AG20443 (cell line): ENCODE measurements at regions not wholly inside any gene's neighbourhood (a gene's known extent, or its start where the extent isn't known, plus 50 kb on each side); places are given as distances from the start of the nearest gene placed in this dataset.

Experiments
- DNase-seq: peaks from one replicate; pipeline ENCODE4 v3.0.0; 2012; ENCODE audit warnings: low spot score, mixed read lengths

GRCh38 chr22:22418957-22419356 is 89.6 kb downstream of the ZNF280B start:
- DNase-seq: no peak

- no peak for DNase-seq
Measured at GRCh38 chr22:22420580-22420979, 88.0 kb downstream of the ZNF280B start.

- DNase-seq: no peak
Measured at GRCh38 chr22:22421392-22421791, 87.2 kb downstream of the ZNF280B start.

- DNase-seq: peak; percentile 64
Measured at GRCh38 chr22:22422629-22423112, 85.9 kb downstream of the ZNF280B start.

GRCh38 chr22:22423681-22424080 is 84.9 kb downstream of the ZNF280B start:
- DNase-seq: no peak

- DNase-seq: no peak
Measured at GRCh38 chr22:22424210-22424800, 84.2 kb downstream of the ZNF280B start.

GRCh38 chr22:22424956-22425355 is 83.6 kb downstream of the ZNF280B start:
- DNase-seq: no peak

- DNase-seq: no peak
Measured at GRCh38 chr22:22425356-22425755, 83.2 kb downstream of the ZNF280B start.

GRCh38 chr22:22425783-22426624 is 82.5 kb downstream of the ZNF280B start:
- no peak for DNase-seq

GRCh38 chr22:22427542-22428065 is 80.9 kb downstream of the ZNF280B start:
- no peak for DNase-seq

- no peak for DNase-seq
Measured at GRCh38 chr22:22428222-22429098, 80.1 kb downstream of the ZNF280B start.

GRCh38 chr22:22429369-22430108 is 79.0 kb downstream of the ZNF280B start:
- DNase-seq: no peak

- DNase-seq: no peak
Measured at GRCh38 chr22:22430111-22430820, 78.3 kb downstream of the ZNF280B start.

- peak; percentile 82 for DNase-seq
Measured at GRCh38 chr22:22431271-22432220, 77.0 kb downstream of the ZNF280B start.

- no peak for DNase-seq
Measured at GRCh38 chr22:22432479-22432878, 76.1 kb downstream of the ZNF280B start.

GRCh38 chr22:22432937-22433336 is 75.6 kb downstream of the ZNF280B start:
- no peak for DNase-seq

- no peak for DNase-seq
Measured at GRCh38 chr22:22433770-22434169, 74.8 kb downstream of the ZNF280B start.
